HL-60 (cell line): ENCODE measurements at regions not wholly inside any gene's neighbourhood (a gene's known extent, or its start where the extent isn't known, plus 50 kb on each side); places are given as distances from the start of the nearest gene placed in this dataset.

Experiments used
- GABPA ChIP-seq: IDR thresholded peaks from 2 replicates; pipeline ENCODE4 v1.6.1; 2012; ENCODE audit warnings: low read depth
- POLR2AphosphoS5 ChIP-seq: IDR thresholded peaks from 2 replicates; pipeline ENCODE4 v1.6.1; 2012; ENCODE audit warnings: low read depth
- TF ChIP-seq, protein P1 (sequence below): IDR thresholded peaks from one replicate; pipeline ENCODE4 v1.5.1; 2011; ENCODE audit warnings: low read length, control low read depth, inconsistent platforms; ENCODE audit not compliant: insufficient read depth
- TF ChIP-seq, protein P2 (sequence below): IDR thresholded peaks from 2 replicates; pipeline ENCODE4 v1.6.1; 2012; ENCODE audit warnings: low read depth; ENCODE audit not compliant: insufficient replicate concordance

DNA sequence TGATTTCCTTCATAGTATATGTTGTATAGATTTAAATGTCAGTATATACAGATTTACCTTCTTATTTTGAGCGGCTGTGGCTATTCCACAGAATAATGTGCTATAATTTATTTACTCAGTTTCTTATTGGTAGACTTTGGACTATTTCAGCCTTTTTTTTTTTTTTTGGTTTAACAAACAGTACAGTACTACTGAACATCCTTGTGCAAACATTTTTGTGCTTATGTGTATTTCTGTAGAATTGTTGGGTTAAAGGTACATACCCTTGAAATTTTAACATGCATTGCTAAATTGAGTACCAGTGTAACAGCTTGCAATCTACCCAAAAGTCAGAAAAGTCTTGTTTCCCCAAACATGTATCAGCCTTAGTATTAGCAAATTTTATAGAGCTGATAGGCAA, 68.8 kb downstream of the HHEX start:
- TF ChIP-seq, protein P1, sequence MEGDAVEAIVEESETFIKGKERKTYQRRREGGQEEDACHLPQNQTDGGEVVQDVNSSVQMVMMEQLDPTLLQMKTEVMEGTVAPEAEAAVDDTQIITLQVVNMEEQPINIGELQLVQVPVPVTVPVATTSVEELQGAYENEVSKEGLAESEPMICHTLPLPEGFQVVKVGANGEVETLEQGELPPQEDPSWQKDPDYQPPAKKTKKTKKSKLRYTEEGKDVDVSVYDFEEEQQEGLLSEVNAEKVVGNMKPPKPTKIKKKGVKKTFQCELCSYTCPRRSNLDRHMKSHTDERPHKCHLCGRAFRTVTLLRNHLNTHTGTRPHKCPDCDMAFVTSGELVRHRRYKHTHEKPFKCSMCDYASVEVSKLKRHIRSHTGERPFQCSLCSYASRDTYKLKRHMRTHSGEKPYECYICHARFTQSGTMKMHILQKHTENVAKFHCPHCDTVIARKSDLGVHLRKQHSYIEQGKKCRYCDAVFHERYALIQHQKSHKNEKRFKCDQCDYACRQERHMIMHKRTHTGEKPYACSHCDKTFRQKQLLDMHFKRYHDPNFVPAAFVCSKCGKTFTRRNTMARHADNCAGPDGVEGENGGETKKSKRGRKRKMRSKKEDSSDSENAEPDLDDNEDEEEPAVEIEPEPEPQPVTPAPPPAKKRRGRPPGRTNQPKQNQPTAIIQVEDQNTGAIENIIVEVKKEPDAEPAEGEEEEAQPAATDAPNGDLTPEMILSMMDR: no peak
- TF ChIP-seq POLR2AphosphoS5 (no peak), GABPA (no peak)
- TF ChIP-seq, protein P2, sequence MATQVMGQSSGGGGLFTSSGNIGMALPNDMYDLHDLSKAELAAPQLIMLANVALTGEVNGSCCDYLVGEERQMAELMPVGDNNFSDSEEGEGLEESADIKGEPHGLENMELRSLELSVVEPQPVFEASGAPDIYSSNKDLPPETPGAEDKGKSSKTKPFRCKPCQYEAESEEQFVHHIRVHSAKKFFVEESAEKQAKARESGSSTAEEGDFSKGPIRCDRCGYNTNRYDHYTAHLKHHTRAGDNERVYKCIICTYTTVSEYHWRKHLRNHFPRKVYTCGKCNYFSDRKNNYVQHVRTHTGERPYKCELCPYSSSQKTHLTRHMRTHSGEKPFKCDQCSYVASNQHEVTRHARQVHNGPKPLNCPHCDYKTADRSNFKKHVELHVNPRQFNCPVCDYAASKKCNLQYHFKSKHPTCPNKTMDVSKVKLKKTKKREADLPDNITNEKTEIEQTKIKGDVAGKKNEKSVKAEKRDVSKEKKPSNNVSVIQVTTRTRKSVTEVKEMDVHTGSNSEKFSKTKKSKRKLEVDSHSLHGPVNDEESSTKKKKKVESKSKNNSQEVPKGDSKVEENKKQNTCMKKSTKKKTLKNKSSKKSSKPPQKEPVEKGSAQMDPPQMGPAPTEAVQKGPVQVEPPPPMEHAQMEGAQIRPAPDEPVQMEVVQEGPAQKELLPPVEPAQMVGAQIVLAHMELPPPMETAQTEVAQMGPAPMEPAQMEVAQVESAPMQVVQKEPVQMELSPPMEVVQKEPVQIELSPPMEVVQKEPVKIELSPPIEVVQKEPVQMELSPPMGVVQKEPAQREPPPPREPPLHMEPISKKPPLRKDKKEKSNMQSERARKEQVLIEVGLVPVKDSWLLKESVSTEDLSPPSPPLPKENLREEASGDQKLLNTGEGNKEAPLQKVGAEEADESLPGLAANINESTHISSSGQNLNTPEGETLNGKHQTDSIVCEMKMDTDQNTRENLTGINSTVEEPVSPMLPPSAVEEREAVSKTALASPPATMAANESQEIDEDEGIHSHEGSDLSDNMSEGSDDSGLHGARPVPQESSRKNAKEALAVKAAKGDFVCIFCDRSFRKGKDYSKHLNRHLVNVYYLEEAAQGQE: no peak
